Left lung (tissue), 4 donors: ENCODE measurements at regions not wholly inside any gene's neighbourhood (a gene's known extent, or its start where the extent isn't known, plus 50 kb on each side); places are given as distances from the start of the nearest gene placed in this dataset.

Experiments
- ATAC-seq: fragments of 200-7000 bp; cut with Tn5 transposase; one replicate; pipeline ENCODE4 v1.9.1; 2020; ENCODE audit warnings: moderate library complexity
- DNase-seq, 4 donors: peaks; one replicate each; pipeline ENCODE4 v3.0.0-alpha.2; 2013 to 2020
- H3K27ac ChIP-seq, 2 donors: fragments of 200-600 bp; sonication (generic) in 1 of 2; one replicate each; pipeline versions ENCODE4 v1.5.0 to v1.8.0; 2020 to 2021
- H3K27me3 ChIP-seq, 2 donors: fragments of 200-600 bp; sonication (generic) in 1 of 2; one replicate each; pipeline versions ENCODE4 v1.5.0 to v1.8.0; 2020 to 2021
- H3K36me3 ChIP-seq, 2 donors: fragments of 200-600 bp; sonication (generic) in 1 of 2; one replicate each; pipeline versions ENCODE4 v1.5.0 to v1.8.0; 2020 to 2021
- H3K4me1 ChIP-seq, 2 donors: fragments of 200-600 bp; one replicate each; pipeline ENCODE4 v1.8.0; 2021
- H3K4me3 ChIP-seq, 2 donors: fragments of 200-600 bp; sonication (generic) in 1 of 2; one replicate each; pipeline versions ENCODE4 v1.5.0 to v1.8.0; 2020 to 2021; ENCODE audit warnings: mild to moderate bottlenecking in 1 of 2
- H3K9me3 ChIP-seq, 2 donors: fragments of 200-600 bp; sonication (generic) in 1 of 2; one replicate each; pipeline versions ENCODE4 v1.5.0 to v1.8.0; 2020 to 2021
- CTCF ChIP-seq, 2 donors: fragments of 200-600 bp; sonication (generic) in 1 of 2; IDR thresholded peaks; one replicate each; pipeline versions ENCODE4 v1.5.0 to v1.8.0; 2021; ENCODE audit warnings: antibody characterized with exemption in 2 of 2
- intact Hi-C, 2 donors: fragments of 100-400 bp; cut with DNase I; formaldehyde crosslinking; loops; one replicate each; pipeline versions ENCODE4 v1.11.2 to v1.14.2; 2022
- donor health status: DM: no; HTN: yes; CAD: no.
- donor health status: DM: no; HTN: no; CAD: no.

- Histone ChIP-seq H3K36me3 (no peaks in the 10 kb centered on the region), H3K4me3 (no peak overlapping the region), H3K9me3 (no peaks in the 10 kb centered on the region), H3K27ac (no peak overlapping the region), H3K27me3 (no peaks in the 10 kb centered on the region), H3K4me1 (no peaks in the 10 kb centered on the region)
- no peak for TF ChIP-seq CTCF (IDR thresholded peaks at IDR 0.05)
- DNase-seq, result no peak
- intact Hi-C loops, result no loop called here
- ATAC-seq, result no peak
These were observed 67.0 kb upstream of the ARHGEF3 start for GRCh38 chr3:56868706-56869105.

- Histone ChIP-seq H3K27me3 (no peaks in the 10 kb centered on the region), H3K9me3 (no peaks in the 10 kb centered on the region), H3K4me1 (no peaks in the 10 kb centered on the region), H3K4me3 (no peak overlapping the region), H3K36me3 (no peaks in the 10 kb centered on the region), H3K27ac (no peak overlapping the region)
- ATAC-seq, result no peak
- TF ChIP-seq CTCF (IDR thresholded peaks at IDR 0.05), result no peak
- no peak for DNase-seq
- intact Hi-C loops, result no loop called here
These were observed 65.9 kb upstream of the ARHGEF3 start for GRCh38 chr3:56867671-56868070.

- DNase-seq, result no peak
- Histone ChIP-seq H3K4me1 (peaks cover 0 to 5% of the 10 kb centered on the region in 2 donors), H3K4me3 (no peak overlapping the region), H3K36me3 (no peaks in the 10 kb centered on the region), H3K27me3 (no peaks in the 10 kb centered on the region), H3K27ac (no peak overlapping the region), H3K9me3 (no peaks in the 10 kb centered on the region)
- intact Hi-C loops, result no loop called here
- ATAC-seq, result no peak
- no peak for TF ChIP-seq CTCF (IDR thresholded peaks at IDR 0.05)
These were observed 63.3 kb upstream of the ARHGEF3 start for GRCh38 chr3:56864918-56865524.

- Histone ChIP-seq H3K36me3 (no peaks in the 10 kb centered on the region), H3K4me1 (peaks cover 0 to 5% of the 10 kb centered on the region in 2 donors), H3K4me3 (no peak overlapping the region), H3K9me3 (no peaks in the 10 kb centered on the region), H3K27ac (no peak overlapping the region), H3K27me3 (no peaks in the 10 kb centered on the region)
- no peak for TF ChIP-seq CTCF (IDR thresholded peaks at IDR 0.05)
- intact Hi-C loops, result no loop called here
- ATAC-seq (no peak), DNase-seq (no peak)
These were observed 62.3 kb upstream of the ARHGEF3 start for GRCh38 chr3:56864090-56864489.

GRCh38 chr3:56862352-56863062, 60.8 kb upstream of the ARHGEF3 start:
- H3K36me3 ChIP-seq, result no peaks in the 10 kb centered on the region
- H3K27ac ChIP-seq, result no peak overlapping the region
- intact Hi-C loops, result no loop called here
- H3K9me3 ChIP-seq, result no peaks in the 10 kb centered on the region
- H3K4me3 ChIP-seq, result no peak overlapping the region
- H3K4me1 ChIP-seq, result peaks cover 0 to 5% of the 10 kb centered on the region in 2 donors
- ATAC-seq (peak; percentile 90), DNase-seq (no peak)
- no peaks in the 10 kb centered on the region for H3K27me3 ChIP-seq
- no peak for TF ChIP-seq CTCF (IDR thresholded peaks at IDR 0.05)
